GM18517 (cell line): ENCODE measurements at regions not wholly inside any gene's neighbourhood (a gene's known extent, or its start where the extent isn't known, plus 50 kb on each side); places are given as distances from the start of the nearest gene placed in this dataset.

Experiments
- ATAC-seq: cut with Tn5 transposase; IDR thresholded peaks from one replicate; pipeline ENCODE4 v1.9.1; 2021; ENCODE audit warnings: mild to moderate bottlenecking, moderate library complexity; ENCODE audit not compliant: unreplicated experiment

- ATAC-seq = no peak
These were observed 244.5 kb upstream of the JARID2 start for GRCh38 chr6:15001326-15001910.

GRCh38 chr6:15008269-15008668 is 237.6 kb upstream of the JARID2 start:
- ATAC-seq = no peak

GRCh38 chr6:15014958-15015357 is 230.9 kb upstream of the JARID2 start:
- no peak for ATAC-seq

GRCh38 chr6:15016813-15017212 is 229.1 kb upstream of the JARID2 start:
- no peak for ATAC-seq

DNA sequence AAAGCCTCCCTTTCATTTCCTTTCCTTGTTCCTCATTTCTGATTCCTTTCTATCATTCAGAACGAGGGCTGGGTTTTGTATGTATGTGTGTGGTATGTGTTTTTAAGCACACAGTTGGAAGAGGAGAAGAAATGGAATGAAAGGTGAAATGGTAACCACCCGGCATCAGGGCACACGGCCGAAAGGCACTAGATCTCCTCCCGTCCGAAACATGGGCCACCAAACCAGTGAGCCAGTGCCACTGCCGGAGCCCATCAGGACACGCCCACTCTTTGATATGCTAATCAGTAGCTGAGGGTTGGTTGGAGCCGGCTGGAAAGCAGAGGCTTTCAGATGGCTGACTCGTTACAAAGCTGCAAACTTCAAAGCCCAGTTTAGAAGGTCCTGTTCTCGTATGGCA is 228.6 kb upstream of the JARID2 start:
- ATAC-seq = no peak

- ATAC-seq = no peak
These were observed 228.1 kb upstream of the JARID2 start for GRCh38 chr6:15017803-15018202.

DNA sequence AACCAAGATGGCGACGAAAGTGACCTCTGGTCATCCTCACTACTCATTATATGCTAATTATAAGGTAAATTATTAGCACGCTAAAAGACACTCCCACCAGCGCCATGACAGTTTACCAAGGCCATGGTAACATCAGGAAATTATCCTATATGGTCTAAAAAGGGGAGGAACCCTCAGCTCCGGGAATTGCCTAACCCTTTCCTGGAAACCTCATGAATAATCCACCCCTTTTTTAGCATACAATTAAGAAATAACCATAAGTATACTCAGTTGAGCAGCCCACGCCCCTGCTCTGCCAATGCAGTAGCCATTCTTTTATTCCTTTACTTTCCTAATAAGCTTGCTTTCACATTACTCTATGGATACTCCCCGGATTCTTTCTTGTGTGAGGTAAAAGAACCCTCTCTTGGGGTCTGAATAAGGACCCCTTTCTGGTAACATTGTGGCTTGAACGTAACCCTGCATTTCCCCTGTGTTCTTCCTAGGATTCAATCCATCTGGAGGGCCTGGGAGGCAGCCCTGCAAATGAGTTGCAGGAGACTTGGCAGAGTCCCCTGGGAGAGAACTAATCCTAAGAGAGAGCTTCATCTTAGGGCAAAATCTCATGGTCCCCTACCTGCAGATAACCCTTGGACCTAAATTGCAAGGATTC is 225.6 kb upstream of the JARID2 start:
- no peak for ATAC-seq

DNA sequence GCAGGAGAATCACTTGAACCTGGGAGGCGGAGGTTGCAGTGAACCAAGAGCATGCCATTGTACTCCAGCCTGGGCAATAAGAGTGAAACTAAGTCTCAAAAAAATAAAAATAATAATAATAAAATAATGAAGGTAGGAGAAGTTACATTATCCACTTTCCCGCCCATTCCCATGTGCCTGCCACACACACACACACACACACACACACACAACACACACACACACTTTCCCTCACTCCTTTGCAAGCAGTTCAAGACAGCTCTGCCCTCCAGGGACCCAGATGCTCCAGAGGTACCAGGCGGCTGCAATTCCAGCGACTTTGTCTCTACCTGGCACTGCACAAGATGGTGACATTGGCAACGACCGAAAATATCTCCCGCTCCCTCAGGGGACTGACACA is 224.8 kb upstream of the JARID2 start:
- no peak for ATAC-seq

DNA sequence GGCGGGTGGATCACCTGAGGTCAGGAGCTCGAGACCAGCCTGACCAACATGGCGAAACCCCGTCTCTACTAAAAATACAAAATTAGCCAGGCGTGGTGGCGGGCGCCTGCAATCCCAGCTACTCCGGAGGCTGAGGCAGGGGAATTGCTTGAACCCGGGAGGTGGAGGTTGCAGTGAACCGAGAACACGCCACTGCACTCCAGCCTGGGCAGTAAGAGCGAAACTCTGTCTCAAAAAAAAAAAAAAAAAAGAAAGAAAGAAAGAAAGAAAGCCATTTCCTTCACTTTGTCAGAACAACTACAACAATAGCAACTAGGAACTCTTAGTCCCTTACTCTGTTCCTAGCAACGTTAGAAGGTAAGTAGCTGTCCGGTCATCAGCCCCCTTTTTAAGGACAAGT is 222.9 kb upstream of the JARID2 start:
- peak; percentile 46 for ATAC-seq

DNA sequence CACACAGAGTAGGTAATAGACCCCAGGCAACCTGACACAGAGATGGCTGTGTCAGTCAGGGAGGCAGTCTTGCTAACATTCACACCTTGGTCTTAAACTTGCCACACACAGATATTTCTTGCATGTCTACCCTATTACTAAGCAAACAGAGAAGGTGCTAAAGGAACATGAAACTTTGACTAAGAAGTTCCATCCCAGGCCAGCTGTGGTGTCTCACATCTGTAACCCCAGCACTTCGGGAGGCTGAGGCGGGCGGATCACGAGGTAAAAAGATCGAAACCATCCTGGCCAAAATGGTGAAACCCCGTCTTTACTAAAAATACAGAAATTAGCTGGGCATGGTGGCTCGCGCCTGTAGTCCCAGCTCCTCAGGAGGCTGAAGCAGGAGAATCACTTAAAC is 222.4 kb upstream of the JARID2 start:
- peak; percentile 93 for ATAC-seq

GRCh38 chr6:15025446-15025845 is 220.4 kb upstream of the JARID2 start:
- ATAC-seq = no peak

DNA sequence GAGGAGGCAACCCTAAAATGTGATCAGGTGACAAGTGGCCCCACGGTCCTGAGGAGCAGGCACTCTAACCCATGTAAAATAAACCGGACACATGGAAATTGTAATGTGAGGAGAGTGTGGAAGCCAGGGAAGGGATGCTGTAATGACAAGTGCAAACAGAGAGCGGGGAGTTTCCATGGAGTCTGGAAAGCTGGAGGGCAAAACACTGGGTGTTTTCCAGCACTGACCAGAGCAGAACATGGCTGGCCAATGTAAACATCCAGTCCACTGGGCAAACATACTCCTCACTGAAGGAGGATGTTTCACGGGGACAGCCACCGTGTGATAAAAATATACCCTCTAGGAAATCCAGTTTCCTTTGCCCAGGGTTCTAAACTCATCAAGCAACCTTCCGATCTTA is 219.0 kb upstream of the JARID2 start:
- no peak for ATAC-seq

- ATAC-seq = no peak
These were observed 218.4 kb upstream of the JARID2 start for GRCh38 chr6:15027472-15027871.

DNA sequence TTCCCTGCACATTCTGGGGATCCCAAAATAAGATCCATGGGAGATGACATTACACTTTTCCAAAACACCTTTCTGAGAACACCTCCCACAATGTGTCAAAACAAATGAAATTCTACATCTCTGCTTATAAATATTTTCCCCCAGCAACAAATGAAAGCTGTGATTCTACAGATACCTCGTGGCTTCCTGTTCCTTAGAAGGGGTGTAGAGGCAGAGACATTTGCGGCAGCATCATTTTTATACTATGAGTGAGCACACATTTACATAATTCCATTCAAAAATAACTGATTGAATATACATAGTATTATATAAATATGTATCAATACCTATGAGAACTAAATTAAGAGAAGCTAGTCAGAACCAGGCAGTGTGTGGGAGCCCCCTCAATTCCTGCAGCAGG is 213.9 kb upstream of the JARID2 start:
- ATAC-seq = no peak

- no peak for ATAC-seq
These were observed 212.0 kb upstream of the JARID2 start for GRCh38 chr6:15033850-15034203.

GRCh38 chr6:15036690-15037245 is 209.1 kb upstream of the JARID2 start:
- no peak for ATAC-seq

DNA sequence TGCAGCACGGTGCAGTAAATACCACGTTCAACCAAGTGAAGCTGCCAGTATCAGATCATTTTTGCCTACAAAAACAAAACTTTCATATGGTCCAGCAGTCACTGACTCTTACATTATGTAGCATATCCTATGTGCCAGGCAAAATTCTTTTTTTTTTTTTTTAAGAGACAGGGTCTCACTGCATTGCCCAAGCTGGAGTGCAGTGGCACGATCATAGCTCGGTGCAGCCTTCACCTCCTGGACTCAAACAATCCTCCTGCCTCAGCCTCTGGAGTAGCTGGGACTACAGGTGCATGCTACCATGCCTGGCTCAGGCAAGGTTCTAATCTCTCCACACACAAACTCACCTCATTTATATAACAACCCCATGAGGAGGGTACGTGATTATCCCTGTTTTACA is 208.6 kb upstream of the JARID2 start:
- no peak for ATAC-seq

DNA sequence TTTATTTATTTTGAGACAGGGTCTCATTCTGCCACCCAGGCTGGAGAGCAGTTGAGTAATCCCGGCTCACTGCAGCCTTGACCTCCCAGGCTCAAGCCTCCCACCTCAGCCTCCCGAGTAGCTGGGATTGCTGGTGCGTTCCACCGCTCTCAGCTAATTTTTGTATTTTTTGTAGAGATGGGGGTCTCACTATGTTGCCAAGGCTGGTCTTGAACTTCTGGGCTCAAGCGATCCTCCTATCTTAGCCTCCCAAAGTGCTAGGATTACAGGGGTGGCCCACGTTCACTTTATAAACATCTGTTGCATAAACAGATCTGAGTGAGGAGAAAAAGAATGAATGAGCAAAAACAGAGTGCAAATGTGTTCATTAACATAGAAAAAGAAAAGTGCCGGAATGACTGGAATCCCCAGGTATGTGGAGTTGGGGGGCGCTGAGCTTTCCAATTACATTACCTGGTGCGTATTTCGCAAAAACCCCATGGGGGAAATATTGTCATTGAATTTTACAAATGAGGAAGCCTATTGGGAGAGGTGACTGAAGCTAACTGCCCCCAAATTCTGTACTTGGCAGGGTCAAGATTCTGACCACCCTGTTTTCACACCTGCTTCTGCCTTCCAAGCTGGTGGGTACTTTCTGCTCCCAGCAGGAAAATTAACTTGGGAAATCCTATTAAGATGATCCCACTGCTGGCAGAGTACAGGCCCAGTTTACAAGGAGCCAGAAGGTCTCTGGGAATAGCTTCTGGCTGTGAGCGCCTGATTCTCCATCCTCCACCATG is 207.7 kb upstream of the JARID2 start:
- no peak for ATAC-seq

GRCh38 chr6:15039136-15039535 is 206.7 kb upstream of the JARID2 start:
- ATAC-seq = no peak

GRCh38 chr6:15042938-15043337 is 202.9 kb upstream of the JARID2 start:
- ATAC-seq = no peak

- no peak for ATAC-seq
These were observed 201.6 kb upstream of the JARID2 start for GRCh38 chr6:15044146-15044882.
